ENCODE measurements at regions not wholly inside any gene's neighbourhood (a gene's known extent, or its start where the extent isn't known, plus 50 kb on each side); places are given as distances from the start of the nearest gene placed in this dataset.
"Not testable (repeated sequence)": the region's sequence is repeated elsewhere in the genome, so short reads cannot be mapped to it uniquely, and the experiment has no call there.

- Mint-ChIP-seq H3K9me3 (ENCODE audit: low read depth) (peaks cover 36% of the 10 kb centered on the region), H3K4me1 (no peaks in the 10 kb centered on the region), H3K36me3 (ENCODE audit: low read depth) (no peaks in the 10 kb centered on the region), H3K4me3 (no peak overlapping the region), H3K27me3 (no peaks in the 10 kb centered on the region), H3K27ac (no peak overlapping the region)
- intact Hi-C loops (cut with DNase I, micrococcal nuclease) = no loop called here
- ATAC-seq (no peak), DNase-seq (no peak)
- POLR2A ChIA-PET = no interaction called here
- CTCF ChIA-PET = no interaction called here
Measured at GRCh38 chr7:57211428-57212100, 79.3 kb upstream of the ZNF479 start.

GRCh38 chr7:57215423-57215822, 83.2 kb upstream of the ZNF479 start:
- intact Hi-C loops (cut with DNase I, micrococcal nuclease) = no loop called here
- Mint-ChIP-seq H3K9me3 (ENCODE audit: low read depth) (peaks cover 55% of the 10 kb centered on the region), H3K27me3 (no peaks in the 10 kb centered on the region), H3K27ac (no peak overlapping the region), H3K36me3 (ENCODE audit: low read depth) (peaks cover 2% of the 10 kb centered on the region), H3K4me3 (no peak overlapping the region), H3K4me1 (no peaks in the 10 kb centered on the region)
- DNase-seq = no peak
- ATAC-seq = no peak
- ChIA-PET POLR2A (interaction anchor here (0.6 kb wide), 1 partner anchor 963 kb away, joined by 3 read pairs; no protein-coding TSS in a partner anchor), CTCF (no interaction called here)

GRCh38 chr7:57216340-57216739, 84.1 kb upstream of the ZNF479 start:
- ChIA-PET POLR2A (interaction anchor here (0.6 kb wide), 1 partner anchor 964 kb away, joined by 3 read pairs; no protein-coding TSS in a partner anchor), CTCF (no interaction called here)
- H3K27ac Mint-ChIP-seq = no peak overlapping the region
- ATAC-seq (no peak), DNase-seq (no peak)
- no peaks in the 10 kb centered on the region for H3K4me1 Mint-ChIP-seq
- H3K36me3 Mint-ChIP-seq (ENCODE audit: low read depth) = peaks cover 4% of the 10 kb centered on the region
- intact Hi-C loops (cut with DNase I, micrococcal nuclease) = no loop called here
- no peaks in the 10 kb centered on the region for H3K27me3 Mint-ChIP-seq
- peaks cover 65% of the 10 kb centered on the region for H3K9me3 Mint-ChIP-seq (ENCODE audit: low read depth)
- H3K4me3 Mint-ChIP-seq = no peak overlapping the region

GRCh38 chr7:57218196-57218716, 86.0 kb upstream of the ZNF479 start:
- POLR2A ChIA-PET = no interaction called here
- Mint-ChIP-seq H3K4me1 (no peaks in the 10 kb centered on the region), H3K4me3 (no peak overlapping the region), H3K36me3 (ENCODE audit: low read depth) (peaks cover 6% of the 10 kb centered on the region), H3K27ac (no peak overlapping the region), H3K27me3 (no peaks in the 10 kb centered on the region), H3K9me3 (ENCODE audit: low read depth) (peaks cover 68% of the 10 kb centered on the region)
- no peak for DNase-seq
- CTCF ChIA-PET = interaction anchor here (0.7 kb wide), 1 partner anchor 128 kb away, joined by 4 read pairs; no protein-coding TSS in a partner anchor
- ATAC-seq = no peak
- intact Hi-C loops (cut with DNase I, micrococcal nuclease) = no loop called here

- Mint-ChIP-seq H3K4me1 (no peaks in the 10 kb centered on the region), H3K4me3 (no peak overlapping the region), H3K9me3 (ENCODE audit: low read depth) (peaks cover 62% of the 10 kb centered on the region), H3K27me3 (no peaks in the 10 kb centered on the region), H3K27ac (no peak overlapping the region), H3K36me3 (ENCODE audit: low read depth) (peaks cover 6% of the 10 kb centered on the region)
- ATAC-seq (no peak), DNase-seq (no peak)
- intact Hi-C loops (cut with DNase I, micrococcal nuclease) = no loop called here
- ChIA-PET POLR2A (no interaction called here), CTCF (no interaction called here)
Measured at GRCh38 chr7:57220746-57221145, 88.5 kb upstream of the ZNF479 start.

GRCh38 chr7:57225666-57226065, 93.4 kb upstream of the ZNF479 start:
- Mint-ChIP-seq H3K4me1 (no peaks in the 10 kb centered on the region), H3K9me3 (ENCODE audit: low read depth) (peaks cover 42% of the 10 kb centered on the region), H3K27ac (no peak overlapping the region), H3K27me3 (no peaks in the 10 kb centered on the region), H3K36me3 (ENCODE audit: low read depth) (peaks cover 4% of the 10 kb centered on the region), H3K4me3 (no peak overlapping the region)
- ChIA-PET POLR2A (no interaction called here), CTCF (no interaction called here)
- ATAC-seq (no peak), DNase-seq (no peak)
- intact Hi-C loops (cut with DNase I, micrococcal nuclease) = no loop called here

- H3K36me3 Mint-ChIP-seq (ENCODE audit: low read depth); H3K27me3 Mint-ChIP-seq; DNase-seq; H3K4me1 Mint-ChIP-seq; POLR2A ChIA-PET; H3K27ac Mint-ChIP-seq; H3K4me3 Mint-ChIP-seq; intact Hi-C loops (cut with DNase I, micrococcal nuclease); CTCF ChIA-PET; ATAC-seq: not testable (repeated sequence)
- H3K9me3 Mint-ChIP-seq (ENCODE audit: low read depth) = peaks cover 36% of the 10 kb centered on the region
Measured at GRCh38 chr7:57241236-57241635, 109.0 kb upstream of the ZNF479 start.

- H3K4me3 Mint-ChIP-seq; H3K27ac Mint-ChIP-seq; H3K4me1 Mint-ChIP-seq; H3K27me3 Mint-ChIP-seq; intact Hi-C loops (cut with DNase I, micrococcal nuclease); ATAC-seq; H3K36me3 Mint-ChIP-seq (ENCODE audit: low read depth); CTCF ChIA-PET; DNase-seq; POLR2A ChIA-PET: not testable (repeated sequence)
- peaks cover 36% of the 10 kb centered on the region for H3K9me3 Mint-ChIP-seq (ENCODE audit: low read depth)
Measured at GRCh38 chr7:57243551-57243950, 111.3 kb upstream of the ZNF479 start.

GRCh38 chr7:57244345-57244980, 112.2 kb upstream of the ZNF479 start:
- H3K4me3 Mint-ChIP-seq; intact Hi-C loops (cut with DNase I, micrococcal nuclease); DNase-seq; H3K36me3 Mint-ChIP-seq (ENCODE audit: low read depth); H3K27me3 Mint-ChIP-seq; POLR2A ChIA-PET; H3K27ac Mint-ChIP-seq; CTCF ChIA-PET; ATAC-seq; H3K4me1 Mint-ChIP-seq: not testable (repeated sequence)
- H3K9me3 Mint-ChIP-seq (ENCODE audit: low read depth) = peaks cover 37% of the 10 kb centered on the region

GRCh38 chr7:57245206-57245605, 113.0 kb upstream of the ZNF479 start:
- peaks cover 37% of the 10 kb centered on the region for H3K9me3 Mint-ChIP-seq (ENCODE audit: low read depth)
- POLR2A ChIA-PET = no interaction called here
- ATAC-seq = no peak

GRCh38 chr7:57250801-57251200, 118.6 kb upstream of the ZNF479 start:
- Mint-ChIP-seq H3K9me3 (ENCODE audit: low read depth) (peaks cover 28% of the 10 kb centered on the region), H3K27me3 (no peaks in the 10 kb centered on the region), H3K4me3 (no peak overlapping the region), H3K36me3 (ENCODE audit: low read depth) (peaks cover 2% of the 10 kb centered on the region), H3K27ac (no peak overlapping the region), H3K4me1 (no peaks in the 10 kb centered on the region)
- ChIA-PET POLR2A (no interaction called here), CTCF (no interaction called here)
- ATAC-seq (no peak), DNase-seq (no peak)
- intact Hi-C loops (cut with DNase I, micrococcal nuclease) = no loop called here

More at GRCh38 chr7:57245206-57245605, 113.0 kb upstream of the ZNF479 start:
- Mint-ChIP-seq H3K4me3 (no peak overlapping the region), H3K4me1 (no peaks in the 10 kb centered on the region), H3K36me3 (ENCODE audit: low read depth) (peaks cover 2% of the 10 kb centered on the region), H3K27me3 (no peaks in the 10 kb centered on the region), H3K27ac (no peak overlapping the region)
- DNase-seq = no peak
- CTCF ChIA-PET = no interaction called here
- intact Hi-C loops (cut with DNase I, micrococcal nuclease) = no loop called here

GRCh38 chr7:57256637-57257375, 124.6 kb upstream of the ZNF479 start:
- H3K9me3 Mint-ChIP-seq (ENCODE audit: low read depth) = peaks cover 13% of the 10 kb centered on the region
- POLR2A ChIA-PET = no interaction called here
- ATAC-seq (no peak), DNase-seq (no peak)
- intact Hi-C loops (cut with DNase I, micrococcal nuclease) = no loop called here
- H3K4me1 Mint-ChIP-seq = no peaks in the 10 kb centered on the region
- no peaks in the 10 kb centered on the region for H3K27me3 Mint-ChIP-seq
- CTCF ChIA-PET = no interaction called here
- no peak overlapping the region for H3K4me3 Mint-ChIP-seq
- H3K36me3 Mint-ChIP-seq (ENCODE audit: low read depth) = peaks cover 1% of the 10 kb centered on the region
- no peak overlapping the region for H3K27ac Mint-ChIP-seq
